ENCODE measurements at regions not wholly inside any gene's neighbourhood (a gene's known extent, or its start where the extent isn't known, plus 50 kb on each side); places are given as distances from the start of the nearest gene placed in this dataset.
"Not testable (repeated sequence)": the region's sequence is repeated elsewhere in the genome, so short reads cannot be mapped to it uniquely, and the experiment has no call there.

DNA sequence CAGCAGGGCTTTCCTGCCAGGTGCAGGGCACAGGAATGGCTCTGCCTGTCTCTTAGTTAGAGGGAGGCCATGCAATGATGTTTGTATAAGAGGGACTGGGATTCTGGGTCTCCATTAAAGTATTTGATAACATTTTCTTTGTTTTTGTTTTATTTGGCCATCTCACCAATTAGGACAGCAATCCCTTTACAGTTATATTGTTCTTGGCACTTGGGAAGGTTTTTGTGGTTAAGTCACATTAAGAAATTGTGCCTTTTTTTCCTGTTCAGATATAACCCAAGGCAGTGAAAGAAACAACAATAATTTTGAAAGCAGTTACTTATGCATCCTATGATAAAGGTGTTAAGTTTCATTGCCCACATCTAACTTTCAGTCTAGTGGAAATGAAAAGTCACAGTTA is 237.4 kb upstream of the PRSS58 start:
- H2BK15ac ChIP-seq (ENCODE audit: low read depth, low read length); intact Hi-C loops (cut with micrococcal nuclease); H4K5ac ChIP-seq (ENCODE audit: low read depth, low read length); ATAC-seq (ENCODE audit: low read depth); H4K8ac ChIP-seq (ENCODE audit: low read depth in 2 of 2, low read length in 2 of 2); H2AK5ac ChIP-seq (ENCODE audit: low read depth, low read length); H3K23ac ChIP-seq (ENCODE audit: low read depth, low read length); H3K4me1 ChIP-seq (ENCODE audit: control insufficient read depth, insufficient read depth, low read length); H3K36me3 ChIP-seq (ENCODE audit: control insufficient read depth, insufficient read depth, low read length); H2AK9ac ChIP-seq (replicated peaks; ENCODE audit: low read depth, low read length, poor library complexity); in situ Hi-C loops (cut with MboI; ENCODE audit: low sequenced_read_pairs); H2AFZ ChIP-seq (replicated peaks; ENCODE audit: low read length, poor library complexity); H3K9me1 ChIP-seq (ENCODE audit: insufficient read depth, low read length); H4K91ac ChIP-seq (ENCODE audit: insufficient read depth, low read depth, low read length); H2BK5ac ChIP-seq (ENCODE audit: low read depth, low read length, poor library complexity, severe bottlenecking); H3K9me3 ChIP-seq (ENCODE audit: control insufficient read depth, insufficient read depth, low read length); H3K27ac ChIP-seq (ENCODE audit: insufficient read depth, low read length); H3K9ac ChIP-seq (ENCODE audit: low read depth, low read length); POLR2A ChIA-PET (ENCODE audit: unreplicated experiment); H3K79me1 ChIP-seq (ENCODE audit: low read depth in 1 of 2, low read length in 2 of 2); H3K4me2 ChIP-seq (ENCODE audit: low read depth, low read length); H4K20me1 ChIP-seq (ENCODE audit: insufficient read depth, low read length); H3K56ac ChIP-seq (ENCODE audit: extremely low read depth, insufficient read depth, low read length); H3K4me3 ChIP-seq (ENCODE audit: insufficient read depth, low read depth, low read length); H3K14ac ChIP-seq (replicated peaks; ENCODE audit: low read depth, low read length); H3K18ac ChIP-seq (ENCODE audit: low read depth, low read length); DNase-seq; dilution Hi-C loops (cut with HindIII; ENCODE audit: low sequenced_read_pairs, unreplicated experiment); H2BK20ac ChIP-seq (ENCODE audit: low read depth, low read length); BruUV-seq (replicated peaks); H2BK120ac ChIP-seq (ENCODE audit: low read depth, low read length); H3K27me3 ChIP-seq (ENCODE audit: control insufficient read depth, insufficient read depth, low read length): not testable (repeated sequence)
- 0 out of 2 replicates have a peak overlapping the region, but pooled peaks have one; percentile 0 for H3K4ac ChIP-seq (ENCODE audit: low read depth, low read length)
- CTCF ChIA-PET: interaction anchor here (0.7 to 1.8 kb wide), 2 partner anchors 15 to 17 kb away, joined by 3 to 8 read pairs; no protein-coding TSS in a partner anchor
